GM19397 (cell line): ENCODE measurements at regions not wholly inside any gene's neighbourhood (a gene's known extent, or its start where the extent isn't known, plus 50 kb on each side); places are given as distances from the start of the nearest gene placed in this dataset.

Experiments
- ATAC-seq: cut with Tn5 transposase; IDR thresholded peaks from one replicate; pipeline ENCODE4 v1.9.1; 2021; ENCODE audit warnings: mild to moderate bottlenecking, moderate library complexity; ENCODE audit not compliant: unreplicated experiment

DNA sequence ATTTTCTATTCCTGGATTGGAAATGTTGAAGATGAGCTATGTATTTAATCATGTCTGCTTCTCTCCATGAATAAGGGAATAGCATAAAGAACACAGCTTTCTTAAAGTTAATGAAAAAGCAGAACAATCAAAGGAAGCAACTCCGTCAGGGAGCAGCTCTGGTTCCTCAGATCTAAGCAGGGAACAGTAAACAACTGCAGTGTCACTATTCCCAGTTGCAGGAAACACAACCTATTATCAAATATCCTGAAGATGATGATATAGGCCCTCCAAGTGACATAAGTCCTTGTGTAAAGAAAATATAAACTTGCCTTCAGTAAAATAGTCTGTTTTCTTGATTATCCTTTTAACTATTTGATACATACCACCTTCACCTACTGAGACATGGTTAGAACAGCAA, 228.1 kb downstream of the KCNC2 start:
- no peak for ATAC-seq

DNA sequence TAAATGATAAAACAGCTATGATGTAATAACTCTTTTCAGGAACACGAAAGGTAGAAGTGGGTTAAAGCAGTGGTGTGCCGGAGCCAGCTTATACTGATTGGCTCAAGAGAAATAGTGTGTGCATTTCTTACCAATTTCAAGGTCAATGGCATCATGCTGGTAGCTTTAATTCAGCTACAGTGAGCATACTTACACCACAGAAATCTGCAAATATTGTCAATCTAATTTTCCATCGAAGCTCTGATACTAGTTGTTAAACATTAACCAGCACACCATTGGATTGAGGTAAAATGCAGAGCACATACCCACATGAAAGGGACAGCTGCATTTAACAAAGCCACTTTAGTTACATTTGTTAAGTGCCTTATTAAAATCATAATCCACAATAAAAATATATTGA, 225.7 kb downstream of the KCNC2 start:
- ATAC-seq = no peak

DNA sequence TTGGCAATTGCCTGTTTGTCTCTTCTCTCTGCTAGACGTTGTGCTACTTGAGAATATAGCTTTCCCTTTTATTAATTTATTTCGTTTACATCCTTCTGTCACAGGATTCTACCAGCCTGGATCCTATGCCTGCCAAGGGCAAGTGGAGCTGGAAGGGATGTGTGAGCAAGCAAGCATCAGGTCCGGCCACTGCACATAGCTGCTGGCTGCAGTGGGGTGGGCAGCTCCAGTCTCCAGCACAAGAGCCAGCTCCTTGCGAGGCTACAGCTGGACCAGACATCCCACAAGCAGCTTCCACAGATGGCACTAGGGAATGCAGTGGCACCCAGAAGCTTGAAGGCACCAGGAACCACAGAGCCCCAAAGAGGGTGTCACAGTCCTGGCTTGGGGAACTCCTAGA, 225.0 kb downstream of the KCNC2 start:
- ATAC-seq = no peak

- ATAC-seq = no peak
These were observed 224.2 kb downstream of the KCNC2 start for GRCh38 chr12:74985293-74985985.

DNA sequence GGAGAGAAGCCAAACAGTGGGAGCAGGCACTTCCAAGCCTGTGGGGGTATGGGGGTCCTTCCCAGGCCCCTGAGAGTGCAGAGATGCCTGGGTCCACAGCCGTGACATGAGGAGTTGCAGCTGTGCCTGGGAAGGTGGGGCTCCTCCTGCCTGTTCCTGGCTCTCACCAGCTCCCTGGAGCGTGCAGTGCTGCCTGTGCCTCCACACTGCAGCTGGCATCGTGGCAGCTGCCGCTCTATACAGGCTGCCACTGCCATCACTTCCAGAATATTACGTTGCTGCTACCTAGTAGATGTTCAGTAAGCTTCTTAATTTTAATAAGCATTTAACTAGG, 223.7 kb downstream of the KCNC2 start:
- no peak for ATAC-seq

DNA sequence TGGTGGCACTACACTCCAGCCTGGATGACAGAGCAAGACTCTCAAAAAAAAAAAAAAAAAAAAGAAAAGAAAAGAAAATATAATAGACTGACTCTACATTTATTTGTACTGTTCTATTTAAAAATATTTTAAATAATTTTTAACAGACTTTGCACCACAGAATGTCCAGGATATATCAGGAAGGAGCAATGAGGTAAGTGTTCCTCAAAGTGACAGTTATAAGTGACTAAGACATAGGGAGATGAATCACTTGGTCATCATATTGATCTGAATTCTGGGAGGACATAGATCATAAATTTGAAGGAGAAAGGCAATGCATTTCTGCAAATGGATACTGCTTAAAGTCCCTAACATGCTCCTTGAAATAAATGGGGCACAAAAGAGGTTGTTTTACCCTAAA, 221.5 kb downstream of the KCNC2 start:
- ATAC-seq = no peak
